Mesothelial cell of epicardium (in vitro differentiated cells): ENCODE measurements at regions not wholly inside any gene's neighbourhood (a gene's known extent, or its start where the extent isn't known, plus 50 kb on each side); places are given as distances from the start of the nearest gene placed in this dataset.

Source experiments
- DNase-seq, 2 experiments: peaks; one replicate each; pipeline ENCODE4 v3.0.0; 2021; ENCODE audit warnings: low spot score in 2 of 2; ENCODE audit not compliant: unreplicated experiment in 2 of 2
- H3K27ac Mint-ChIP-seq: 2 replicates; pipeline ENCODE4 v1.8.0; 2021; ENCODE audit warnings: mixed read lengths
- H3K27me3 Mint-ChIP-seq: 2 replicates; pipeline ENCODE4 v1.8.0; 2021; ENCODE audit warnings: low read depth, mixed read lengths
- H3K36me3 Mint-ChIP-seq: 2 replicates; pipeline ENCODE4 v1.8.0; 2021; ENCODE audit warnings: mixed read lengths
- H3K4me1 Mint-ChIP-seq: 2 replicates; pipeline ENCODE4 v1.8.0; 2021; ENCODE audit warnings: mixed read lengths
- H3K4me3 Mint-ChIP-seq: 2 replicates; pipeline ENCODE4 v1.8.0; 2021; ENCODE audit warnings: mild to moderate bottlenecking, moderate library complexity, mixed read lengths
- H3K9me3 Mint-ChIP-seq: 2 replicates; pipeline ENCODE4 v1.8.0; 2021; ENCODE audit warnings: mixed read lengths
- CTCF ChIP-seq: fragments of 200-600 bp; sonication (generic); IDR thresholded peaks from one replicate; pipeline ENCODE4 v1.5.0; 2021; ENCODE audit warnings: antibody characterized with exemption; ENCODE audit not compliant: unreplicated experiment

- peaks cover 27% of the 10 kb centered on the region for H3K4me1 Mint-ChIP-seq
- no peak for TF ChIP-seq CTCF
- H3K27ac Mint-ChIP-seq: peak overlapping the region; percentile 59
- H3K4me3 Mint-ChIP-seq: no peak overlapping the region
- DNase-seq: no peak
- peaks cover 28% of the 10 kb centered on the region for H3K9me3 Mint-ChIP-seq
- H3K27me3 Mint-ChIP-seq: no peaks in the 10 kb centered on the region
- no peaks in the 10 kb centered on the region for H3K36me3 Mint-ChIP-seq
Observed at GRCh38 chrX:85503258-85504158, 124.0 kb upstream of the POF1B start.

- Mint-ChIP-seq H3K4me1 (peaks cover 27% of the 10 kb centered on the region), H3K36me3 (no peaks in the 10 kb centered on the region)
Observed at GRCh38 chrX:85501349-85501748, 121.9 kb upstream of the POF1B start.

GRCh38 chrX:85499400-85499799 lies 119.9 kb upstream of the POF1B start:
- TF ChIP-seq CTCF: no peak
- peaks cover 26% of the 10 kb centered on the region for H3K4me1 Mint-ChIP-seq
- H3K27me3 Mint-ChIP-seq: no peaks in the 10 kb centered on the region
- no peak overlapping the region for H3K4me3 Mint-ChIP-seq
- peaks cover 27% of the 10 kb centered on the region for H3K9me3 Mint-ChIP-seq
- peak overlapping the region; percentile 91 for H3K27ac Mint-ChIP-seq
- no peaks in the 10 kb centered on the region for H3K36me3 Mint-ChIP-seq
- DNase-seq: no peak

More at GRCh38 chrX:85501349-85501748, 121.9 kb upstream of the POF1B start:
- no peaks in the 10 kb centered on the region for H3K27me3 Mint-ChIP-seq
- no peak overlapping the region for H3K27ac Mint-ChIP-seq
- peaks cover 23% of the 10 kb centered on the region for H3K9me3 Mint-ChIP-seq
- TF ChIP-seq CTCF: no peak
- no peak overlapping the region for H3K4me3 Mint-ChIP-seq
- DNase-seq: no peak

- Mint-ChIP-seq H3K4me1 (peaks cover under 1% of the 10 kb centered on the region), H3K27me3 (no peaks in the 10 kb centered on the region), H3K9me3 (peaks cover 32% of the 10 kb centered on the region), H3K27ac (no peak overlapping the region), H3K4me3 (no peak overlapping the region), H3K36me3 (no peaks in the 10 kb centered on the region)
- DNase-seq: no peak
- TF ChIP-seq CTCF: no peak
Observed at GRCh38 chrX:85493821-85494220, 114.4 kb upstream of the POF1B start.

- H3K4me3 Mint-ChIP-seq: no peak overlapping the region
- DNase-seq: no peak
- no peak overlapping the region for H3K27ac Mint-ChIP-seq
- H3K36me3 Mint-ChIP-seq: no peaks in the 10 kb centered on the region
- peaks cover 28% of the 10 kb centered on the region for H3K9me3 Mint-ChIP-seq
- TF ChIP-seq CTCF: no peak
- peaks cover 21% of the 10 kb centered on the region for H3K4me1 Mint-ChIP-seq
- H3K27me3 Mint-ChIP-seq: no peaks in the 10 kb centered on the region
Observed at GRCh38 chrX:85454295-85454694, 74.8 kb upstream of the POF1B start.
